ENCODE measurements at regions not wholly inside any gene's neighbourhood (a gene's known extent, or its start where the extent isn't known, plus 50 kb on each side); places are given as distances from the start of the nearest gene placed in this dataset.

- DNase-seq, result no peak
Observed at GRCh38 chr3:80261082-80261481, 493.3 kb upstream of the ROBO1 start.

- DNase-seq, result no peak
Observed at GRCh38 chr3:80259736-80260135, 491.9 kb upstream of the ROBO1 start.

GRCh38 chr3:80252113-80252512 lies 484.3 kb upstream of the ROBO1 start:
- no peak for DNase-seq

GRCh38 chr3:80247766-80248165 lies 480.0 kb upstream of the ROBO1 start:
- no peak for DNase-seq

GRCh38 chr3:80244390-80244789 lies 476.6 kb upstream of the ROBO1 start:
- no peak for DNase-seq

- no peak for DNase-seq
Observed at GRCh38 chr3:80241791-80242190, 474.0 kb upstream of the ROBO1 start.

GRCh38 chr3:80239301-80239700 lies 471.5 kb upstream of the ROBO1 start:
- DNase-seq, result no peak

- DNase-seq, result no peak
Observed at GRCh38 chr3:80238606-80239005, 470.8 kb upstream of the ROBO1 start.

GRCh38 chr3:80238152-80238551 lies 470.4 kb upstream of the ROBO1 start:
- DNase-seq, result no peak

- peak; percentile 6 for DNase-seq
Observed at GRCh38 chr3:80234706-80235105, 466.9 kb upstream of the ROBO1 start.

GRCh38 chr3:80233576-80233975 lies 465.8 kb upstream of the ROBO1 start:
- DNase-seq, result no peak

GRCh38 chr3:80232760-80233159 lies 465.0 kb upstream of the ROBO1 start:
- DNase-seq, result no peak

GRCh38 chr3:80230962-80231361 lies 463.2 kb upstream of the ROBO1 start:
- DNase-seq, result no peak

- DNase-seq, result no peak
Observed at GRCh38 chr3:80227216-80227615, 459.4 kb upstream of the ROBO1 start.

GRCh38 chr3:80215191-80215590 lies 447.4 kb upstream of the ROBO1 start:
- DNase-seq, result no peak

GRCh38 chr3:80213086-80213485 lies 445.3 kb upstream of the ROBO1 start:
- peak; percentile 77 for DNase-seq

- DNase-seq, result no peak
Observed at GRCh38 chr3:80192936-80193335, 425.1 kb upstream of the ROBO1 start.

GRCh38 chr3:80190051-80190450 lies 422.3 kb upstream of the ROBO1 start:
- no peak for DNase-seq

GRCh38 chr3:80187981-80188380 lies 420.2 kb upstream of the ROBO1 start:
- no peak for DNase-seq

- DNase-seq, result no peak
Observed at GRCh38 chr3:80159990-80160506, 392.2 kb upstream of the ROBO1 start.

GRCh38 chr3:80158332-80158731 lies 390.5 kb upstream of the ROBO1 start:
- no peak for DNase-seq

- no peak for DNase-seq
Observed at GRCh38 chr3:80157546-80157945, 389.7 kb upstream of the ROBO1 start.

GRCh38 chr3:80152692-80153091 lies 384.9 kb upstream of the ROBO1 start:
- no peak for DNase-seq

- no peak for DNase-seq
Observed at GRCh38 chr3:80142714-80143113, 374.9 kb upstream of the ROBO1 start.

- DNase-seq, result no peak
Observed at GRCh38 chr3:80141557-80141956, 373.8 kb upstream of the ROBO1 start.

- no peak for DNase-seq
Observed at GRCh38 chr3:80116281-80116680, 348.5 kb upstream of the ROBO1 start.
